Aorta (tissue), 5 donors: ENCODE measurements at regions not wholly inside any gene's neighbourhood (a gene's known extent, or its start where the extent isn't known, plus 50 kb on each side); places are given as distances from the start of the nearest gene placed in this dataset.

Experiments
- ATAC-seq: fragments of 200-7000 bp; cut with Tn5 transposase; one replicate; pipeline ENCODE4 v1.9.1; 2022; ENCODE audit warnings: moderate library complexity; ENCODE audit not compliant: low FRiP score
- DNase-seq, 2 donors: peaks; one replicate each; pipeline ENCODE4 v3.0.0-alpha.2; 2020
- H3K27ac ChIP-seq, 2 donors: one replicate each; pipeline ENCODE4 v1.5.1; 2013; ENCODE audit warnings: low read length in 2 of 2, mild to moderate bottlenecking in 2 of 2, moderate library complexity in 2 of 2, control low read depth in 1 of 2, inconsistent platforms in 1 of 2, low read depth in 1 of 2
- H3K27me3 ChIP-seq, 2 donors: one replicate each; pipeline ENCODE4 v1.6.1; 2013; ENCODE audit warnings: control low read depth in 1 of 2, low read length in 1 of 2, mild to moderate bottlenecking in 1 of 2, moderate library complexity in 1 of 2; ENCODE audit not compliant: insufficient read depth in 2 of 2, control insufficient read depth in 1 of 2
- H3K36me3 ChIP-seq, 2 donors: one replicate each; pipeline ENCODE4 v1.6.1; 2013; ENCODE audit warnings: control low read depth in 1 of 2, low read length in 1 of 2, mild to moderate bottlenecking in 1 of 2; ENCODE audit not compliant: insufficient read depth in 2 of 2, control insufficient read depth in 1 of 2
- H3K4me1 ChIP-seq, 2 donors: one replicate each; pipeline ENCODE4 v1.6.1; 2013; ENCODE audit warnings: low read length in 2 of 2, control low read depth in 1 of 2, mild to moderate bottlenecking in 1 of 2, moderate library complexity in 1 of 2; ENCODE audit not compliant: insufficient read depth in 2 of 2, control insufficient read depth in 1 of 2
- H3K4me3 ChIP-seq, 2 donors: one replicate each; pipeline ENCODE4 v1.5.1; 2013; ENCODE audit warnings: low read length in 2 of 2, control low read depth in 1 of 2, mild to moderate bottlenecking in 1 of 2
- H3K9me3 ChIP-seq: one replicate; pipeline ENCODE4 v1.6.1; 2013; ENCODE audit warnings: mild to moderate bottlenecking, low read length; ENCODE audit not compliant: control insufficient read depth
- WGBS, 2 donors: extraction: QIAGEN DNeasy Blood & Tissue Kit; methylation state at CpG; one replicate each; pipeline ENCODE4 v1.1.7; 2013; 5-methylcytosine and 5-hydroxymethylcytosine counted together
- intact Hi-C, 2 donors: fragments of 100-400 bp; cut with DNase I; formaldehyde crosslinking; loops; one replicate each; pipeline versions ENCODE4 v1.14.2 to v1.15.0; 2022
- donor health status: healthy with polysubstance abuse.
- donor health status: Bipolar disorder and iron deficiency.
- donor health status: DM: no; HTN: no; CAD: no.
- donor health status: DM: no; HTN: no; CAD: no.
- donor health status: DM: yes; HTN: yes; CAD: no.

DNA sequence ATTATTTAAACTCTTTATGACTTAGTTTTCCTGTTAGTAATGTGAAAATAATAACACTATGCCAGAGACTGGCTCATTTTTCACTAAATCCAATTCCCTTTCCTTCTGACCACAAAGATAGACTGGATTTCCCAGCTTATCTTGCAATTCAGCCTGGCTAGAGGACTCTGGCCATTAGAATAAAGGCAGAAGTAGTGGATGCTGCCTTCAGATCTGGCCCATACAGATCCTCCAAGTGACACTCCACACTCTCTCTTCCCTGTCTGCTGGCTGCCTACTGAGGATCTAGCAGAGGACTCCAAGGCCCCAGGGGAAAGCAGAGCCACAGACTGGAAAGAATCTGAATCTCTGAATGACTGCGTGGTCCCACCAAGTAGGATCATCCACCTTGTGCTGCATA, 188.8 kb upstream of the LMNTD1 start:
- no peaks in the 10 kb centered on the region for H3K4me1 ChIP-seq
- DNase-seq (no peak), ATAC-seq (no peak)
- no peaks in the 10 kb centered on the region for H3K36me3 ChIP-seq
- 95 to 100% methylated on average over 1 of the region's 1 CpG for WGBS, 2 donors
- intact Hi-C loops: no loop called here
- no peak overlapping the region for H3K4me3 ChIP-seq
- H3K27me3 ChIP-seq: no peaks in the 10 kb centered on the region
- H3K27ac ChIP-seq: no peak overlapping the region
- no peaks in the 10 kb centered on the region for H3K9me3 ChIP-seq

DNA sequence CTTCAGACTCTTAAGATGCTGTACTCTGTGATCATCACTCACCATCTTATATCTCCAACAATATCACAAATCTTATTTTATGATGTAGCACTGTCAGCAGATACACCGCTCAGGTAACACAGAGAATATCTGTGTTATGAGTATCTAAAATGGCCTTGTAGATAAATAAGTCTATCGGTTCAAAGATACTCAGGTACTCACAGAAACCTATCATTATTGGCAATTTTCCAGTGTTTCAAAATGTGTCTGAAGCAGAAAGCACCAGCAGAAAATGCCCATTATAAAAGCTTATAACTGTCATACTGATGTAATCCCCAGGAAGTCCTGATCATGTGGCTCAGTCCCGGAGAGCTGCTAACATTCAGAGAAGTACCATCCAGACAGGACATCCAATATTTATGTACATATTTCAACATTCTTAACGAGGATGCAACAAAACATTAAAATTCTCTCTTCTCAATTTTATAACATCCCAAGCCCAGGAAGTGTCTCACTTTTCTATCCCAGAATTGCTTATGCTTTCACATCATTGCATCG, 190.7 kb upstream of the LMNTD1 start:
- Histone ChIP-seq H3K9me3 (no peaks in the 10 kb centered on the region), H3K36me3 (no peaks in the 10 kb centered on the region), H3K27ac (no peak overlapping the region), H3K4me1 (no peaks in the 10 kb centered on the region), H3K4me3 (no peak overlapping the region), H3K27me3 (no peaks in the 10 kb centered on the region)
- ATAC-seq (no peak), DNase-seq (no peak)
- intact Hi-C loops: no loop called here
- 84 to 85% methylated on average over 5 of the region's 5 CpGs for WGBS, 2 donors

DNA sequence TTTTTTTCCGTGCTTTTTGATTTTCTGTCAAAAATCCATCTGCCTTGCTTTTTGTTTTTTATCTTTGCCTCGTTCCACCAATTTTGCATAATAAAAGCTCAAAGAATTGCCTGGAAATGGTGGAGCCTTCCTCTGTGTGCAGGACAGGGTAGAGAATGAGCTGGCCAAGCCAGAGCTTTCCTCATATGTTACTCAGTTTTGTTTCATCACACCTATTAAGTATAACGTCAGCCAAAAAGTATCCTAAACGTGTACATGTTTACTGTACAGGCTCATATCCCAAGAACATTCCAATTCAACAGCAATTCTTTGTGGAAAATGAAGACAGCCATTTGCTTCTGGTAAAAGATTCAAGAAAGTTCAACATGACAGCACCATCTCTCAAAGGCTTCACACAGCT, 191.2 kb upstream of the LMNTD1 start:
- WGBS, 2 donors: 59 to 72% methylated on average over 4 of the region's 4 CpGs
- Histone ChIP-seq H3K36me3 (no peaks in the 10 kb centered on the region), H3K27ac (no peak overlapping the region), H3K4me1 (no peaks in the 10 kb centered on the region), H3K4me3 (no peak overlapping the region), H3K9me3 (no peaks in the 10 kb centered on the region), H3K27me3 (no peaks in the 10 kb centered on the region)
- intact Hi-C loops: no loop called here
- ATAC-seq (no peak), DNase-seq (no peak)

DNA sequence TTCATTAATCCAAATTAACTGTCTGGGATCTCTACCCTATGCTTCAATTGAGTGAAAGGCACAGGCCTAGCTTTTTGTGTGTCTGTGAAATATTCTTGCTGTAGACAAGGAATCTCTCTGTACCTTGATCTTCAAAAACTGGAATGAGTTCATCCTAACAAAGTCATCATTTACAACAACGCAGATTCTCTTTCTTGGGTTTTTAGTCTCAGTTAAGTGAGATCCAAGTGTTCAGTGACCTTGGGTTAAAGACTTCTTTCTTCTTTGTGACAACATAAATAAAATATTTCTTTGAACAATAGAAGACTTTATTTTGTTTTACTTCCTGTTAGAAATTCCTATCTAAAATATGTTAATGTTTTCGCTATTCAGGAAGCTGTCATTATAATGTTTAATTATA, 192.2 kb upstream of the LMNTD1 start:
- DNase-seq: no peak
- H3K36me3 ChIP-seq: no peaks in the 10 kb centered on the region
- no peak overlapping the region for H3K27ac ChIP-seq
- no peaks in the 10 kb centered on the region for H3K4me1 ChIP-seq
- ATAC-seq: no peak
- intact Hi-C loops: no loop called here
- no peaks in the 10 kb centered on the region for H3K9me3 ChIP-seq
- H3K27me3 ChIP-seq: no peaks in the 10 kb centered on the region
- no peak overlapping the region for H3K4me3 ChIP-seq
- WGBS, 2 donors: 89 to 90% methylated on average over 2 of the region's 2 CpGs

DNA sequence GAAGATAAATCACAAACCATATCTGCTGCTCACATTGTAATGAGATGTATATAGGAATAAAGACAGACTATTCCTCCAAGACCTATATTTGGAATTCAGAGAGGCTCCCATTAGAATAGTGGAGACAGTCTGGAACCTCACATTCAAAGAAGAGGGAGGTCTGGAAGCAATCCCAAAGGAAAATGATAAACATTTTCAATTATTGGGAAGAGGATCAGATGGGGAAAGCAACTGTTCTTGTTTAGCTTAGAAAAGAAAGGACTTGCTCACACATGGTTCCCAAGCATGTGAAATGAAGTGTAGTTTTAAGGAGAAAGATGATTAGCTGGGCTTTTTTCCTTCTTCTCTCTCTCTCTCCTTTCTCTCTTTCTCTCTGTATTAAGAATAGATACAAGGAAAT, 193.0 kb upstream of the LMNTD1 start:
- ATAC-seq: no peak
- H3K9me3 ChIP-seq: no peaks in the 10 kb centered on the region
- no peaks in the 10 kb centered on the region for H3K27me3 ChIP-seq
- H3K27ac ChIP-seq: no peak overlapping the region
- no peaks in the 10 kb centered on the region for H3K36me3 ChIP-seq
- H3K4me1 ChIP-seq: no peaks in the 10 kb centered on the region
- DNase-seq: no peak
- intact Hi-C loops: no loop called here
- H3K4me3 ChIP-seq: no peak overlapping the region

DNA sequence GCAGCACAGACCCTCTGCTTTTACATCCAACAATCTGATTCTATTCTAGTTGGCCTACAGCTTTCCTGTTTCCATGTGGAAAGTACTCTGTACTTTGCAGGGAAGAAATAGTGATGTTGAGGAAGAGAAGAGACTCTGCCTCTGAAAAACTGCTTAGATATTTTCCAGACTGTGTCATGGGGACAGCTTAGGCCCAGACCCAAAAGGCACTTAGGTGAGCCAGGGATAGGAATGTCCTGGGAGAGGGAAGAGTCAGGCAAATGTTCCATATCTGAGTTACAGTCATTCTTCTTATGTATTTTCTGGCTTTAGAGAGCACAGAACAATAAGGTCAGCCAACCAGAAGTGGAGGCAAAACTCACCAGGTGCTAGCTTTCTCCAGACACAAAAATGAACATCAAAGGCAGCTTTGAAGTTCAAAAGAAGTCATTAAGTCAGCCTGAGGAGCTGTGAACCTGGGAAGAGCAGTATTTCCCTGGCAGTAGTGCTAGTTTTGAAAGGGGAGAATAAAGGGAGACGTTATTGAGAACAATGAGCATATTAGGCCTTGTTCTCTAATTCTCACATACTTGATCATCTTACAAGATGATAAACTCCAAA, 199.7 kb upstream of the LMNTD1 start:
- ATAC-seq (no peak), DNase-seq (no peak)
- H3K27me3 ChIP-seq: no peaks in the 10 kb centered on the region
- no peaks in the 10 kb centered on the region for H3K9me3 ChIP-seq
- intact Hi-C loops: no loop called here
- no peaks in the 10 kb centered on the region for H3K36me3 ChIP-seq
- no peak overlapping the region for H3K4me3 ChIP-seq
- H3K4me1 ChIP-seq: no peaks in the 10 kb centered on the region
- WGBS, 2 donors: 74 to 84% methylated on average over 1 of the region's 1 CpG
- H3K27ac ChIP-seq: no peak overlapping the region

DNA sequence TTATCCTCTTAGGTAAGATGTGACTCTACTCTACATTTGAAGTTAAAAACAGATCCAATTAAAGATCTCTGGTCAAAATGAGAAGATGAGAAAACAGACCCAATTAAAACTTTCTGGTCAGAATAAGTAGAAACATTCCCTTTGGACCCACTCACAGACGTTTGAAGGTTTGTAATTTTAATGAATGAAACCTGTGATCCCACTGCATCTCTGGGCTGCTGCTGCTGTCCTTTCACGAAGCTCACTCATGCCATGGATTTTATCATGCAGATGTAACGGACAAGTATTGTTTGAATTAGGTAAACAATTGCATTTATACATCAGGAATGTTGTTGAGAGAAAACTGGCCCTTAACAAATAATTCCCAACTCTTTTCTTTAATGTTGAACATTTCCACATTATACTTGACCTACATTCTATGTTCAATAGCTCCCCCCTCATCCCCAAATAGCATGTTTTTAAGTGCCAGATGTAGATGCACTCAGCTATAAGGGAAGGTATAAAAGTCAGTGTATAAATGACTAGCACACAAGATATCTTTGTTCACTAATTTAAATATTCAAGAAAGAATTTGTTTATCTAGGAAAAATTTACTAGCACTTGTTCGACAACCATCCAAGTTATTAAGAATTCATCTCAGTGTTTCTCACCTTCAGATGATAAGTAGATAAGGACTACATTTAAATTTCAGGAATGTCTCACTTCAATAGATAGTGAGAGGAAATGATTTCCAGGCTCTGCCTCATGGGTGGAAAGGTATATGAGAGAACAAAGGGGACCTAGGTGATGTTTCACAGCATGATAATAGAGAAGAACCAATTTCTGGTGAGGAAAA, 202.3 kb upstream of the LMNTD1 start:
- intact Hi-C loops: no loop called here
- Histone ChIP-seq H3K9me3 (no peaks in the 10 kb centered on the region), H3K27ac (no peak overlapping the region), H3K4me3 (no peak overlapping the region), H3K27me3 (no peaks in the 10 kb centered on the region), H3K36me3 (no peaks in the 10 kb centered on the region), H3K4me1 (no peaks in the 10 kb centered on the region)
- ATAC-seq (no peak), DNase-seq (no peak)
- WGBS, 2 donors: 51 to 63% methylated on average over 4 of the region's 4 CpGs

DNA sequence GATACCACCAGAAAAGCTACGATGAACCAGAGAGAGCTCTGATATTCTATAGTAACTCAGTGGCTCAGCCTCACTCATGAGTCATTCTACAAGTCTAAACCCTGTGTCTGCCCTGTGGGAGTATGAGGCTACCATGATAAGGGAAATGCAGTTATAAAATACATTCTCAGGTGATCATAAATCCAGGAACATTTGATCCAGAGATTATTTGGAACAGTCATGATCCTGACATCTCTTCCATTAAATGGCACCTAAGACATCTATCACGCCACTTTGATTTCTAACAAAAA, 202.6 kb upstream of the RASSF8 start:
- Histone ChIP-seq H3K27ac (no peak overlapping the region), H3K4me3 (no peak overlapping the region), H3K4me1 (no peaks in the 10 kb centered on the region), H3K9me3 (no peaks in the 10 kb centered on the region), H3K27me3 (no peaks in the 10 kb centered on the region), H3K36me3 (no peaks in the 10 kb centered on the region)
- intact Hi-C loops: no loop called here
- WGBS, 2 donors: 87 to 92% methylated on average over 2 of the region's 2 CpGs
- no peak for ATAC-seq
- no peak for DNase-seq

DNA sequence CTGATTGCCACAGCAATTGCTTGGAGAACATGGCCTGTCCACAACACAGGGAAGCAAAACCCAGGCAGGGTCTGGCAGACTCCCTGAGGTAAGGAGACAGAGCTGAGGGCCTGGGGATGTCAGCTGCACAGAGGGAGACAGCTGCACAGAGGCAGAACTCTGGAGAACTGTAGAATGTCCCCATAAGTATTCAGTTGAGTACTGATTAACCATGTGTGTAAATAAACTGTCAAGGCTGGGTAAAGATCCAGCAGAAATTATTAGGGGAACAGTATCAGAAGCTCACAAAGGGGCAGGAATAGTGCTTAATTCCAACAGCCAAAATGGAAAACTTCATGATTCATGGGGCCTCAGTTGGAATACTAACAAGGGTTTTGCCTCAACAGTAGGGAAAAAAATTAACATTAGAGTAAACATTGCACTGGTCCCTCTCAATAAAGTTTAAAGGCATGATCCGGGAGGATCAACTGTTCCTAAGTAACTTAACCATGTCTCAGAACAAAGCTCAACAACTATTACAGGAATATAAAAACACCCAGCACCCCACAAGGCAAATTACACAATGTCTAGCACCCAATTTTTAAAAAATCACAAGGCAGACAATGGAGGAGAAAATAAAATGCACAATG, 201.3 kb upstream of the RASSF8 start:
- ATAC-seq (no peak), DNase-seq (no peak)
- 72 to 81% methylated on average over 1 of the region's 1 CpG for WGBS, 2 donors
- Histone ChIP-seq H3K36me3 (no peaks in the 10 kb centered on the region), H3K9me3 (no peaks in the 10 kb centered on the region), H3K27me3 (no peaks in the 10 kb centered on the region), H3K27ac (no peak overlapping the region), H3K4me1 (no peaks in the 10 kb centered on the region), H3K4me3 (no peak overlapping the region)
- intact Hi-C loops: no loop called here
